RKO (cell line): ENCODE measurements at regions not wholly inside any gene's neighbourhood (a gene's known extent, or its start where the extent isn't known, plus 50 kb on each side); places are given as distances from the start of the nearest gene placed in this dataset.
A peak's percentile ranks its signal among the peaks of the same experiment; 100 is the strongest.
"Not testable (repeated sequence)": the region's sequence is repeated elsewhere in the genome, so short reads cannot be mapped to it uniquely, and the experiment has no call there.

ENCODE experiments used
- DNase-seq: peaks from one replicate; pipeline ENCODE4 v3.0.0-alpha.2; 2016; ENCODE audit warnings: low spot score

DNA sequence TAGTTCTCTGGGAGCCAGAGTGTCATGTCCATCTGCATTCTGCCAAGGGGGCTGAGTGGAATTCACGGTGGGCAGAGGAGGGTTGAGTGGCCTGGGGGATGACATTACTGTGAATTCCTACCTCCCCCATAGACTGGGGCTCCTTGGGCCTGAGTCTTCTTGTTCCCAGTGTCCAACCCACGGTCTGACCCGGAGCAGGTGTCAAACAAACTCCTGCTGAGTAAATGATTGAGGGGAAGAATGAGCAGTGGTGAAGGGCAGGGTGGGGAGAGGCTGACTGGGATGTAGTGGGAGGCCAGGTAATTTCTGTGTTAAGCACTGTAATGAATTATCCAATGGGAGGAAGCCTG, 597.6 kb downstream of the MATN1 start:
- no peak for DNase-seq

DNA sequence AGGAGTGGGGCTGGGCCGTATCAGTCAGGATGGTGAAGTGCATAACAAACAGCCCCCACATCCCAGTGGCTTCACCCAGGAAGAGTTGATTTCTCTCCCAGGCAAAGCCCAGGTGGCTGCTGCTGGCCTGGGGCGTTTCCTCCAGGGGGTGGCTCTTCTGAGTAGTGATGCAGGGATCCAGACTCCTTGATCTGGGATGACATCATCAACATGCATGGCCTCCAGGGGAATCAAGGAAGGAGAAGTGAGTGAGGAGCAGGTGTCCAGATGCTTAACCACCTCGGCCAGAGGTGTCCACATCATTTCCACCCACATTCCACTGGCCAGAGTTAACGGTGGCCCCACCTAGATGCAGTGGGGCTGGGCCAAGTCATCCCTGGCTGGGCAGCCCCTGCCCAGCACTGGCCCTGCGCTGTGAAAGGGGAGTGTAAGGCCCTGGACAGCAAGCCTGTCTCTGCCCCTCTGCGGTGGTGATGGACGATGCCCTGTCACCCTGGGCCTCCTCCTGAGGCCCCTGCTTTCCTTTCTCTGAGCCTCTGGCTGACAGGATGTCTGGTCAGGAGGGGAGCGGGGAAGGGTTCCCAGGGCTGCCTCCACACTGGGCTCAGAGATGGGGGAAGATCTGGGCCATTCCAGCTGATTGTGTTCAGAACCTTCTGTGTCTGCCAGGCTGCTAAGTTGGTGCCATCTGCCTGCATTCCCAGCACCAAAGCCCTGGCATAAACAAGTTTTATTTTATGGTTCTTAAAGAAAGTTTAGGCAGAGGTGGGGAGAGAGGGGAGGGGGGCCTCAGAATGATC, 598.2 kb downstream of the MATN1 start:
- DNase-seq = no peak

DNA sequence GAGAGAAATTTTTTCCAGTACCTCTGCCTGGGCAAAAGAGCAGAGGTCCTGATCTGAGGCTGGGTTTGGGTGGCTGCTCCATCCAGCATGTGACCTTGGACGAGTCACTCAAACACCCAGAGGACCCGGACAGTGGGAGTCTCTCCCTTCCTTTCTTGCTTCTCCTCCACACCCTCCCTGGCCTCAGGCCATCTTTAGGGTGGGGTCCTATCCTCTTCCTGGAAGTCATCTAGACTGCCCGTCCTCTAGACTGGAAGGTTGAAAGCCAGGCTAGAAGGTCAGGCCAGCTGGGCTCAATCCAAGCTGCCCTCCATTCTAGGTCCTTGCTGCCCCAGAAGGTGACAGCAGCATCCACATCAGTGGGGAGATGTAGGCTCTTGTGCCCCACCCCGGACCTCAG, 599.5 kb downstream of the MATN1 start:
- DNase-seq = no peak

DNA sequence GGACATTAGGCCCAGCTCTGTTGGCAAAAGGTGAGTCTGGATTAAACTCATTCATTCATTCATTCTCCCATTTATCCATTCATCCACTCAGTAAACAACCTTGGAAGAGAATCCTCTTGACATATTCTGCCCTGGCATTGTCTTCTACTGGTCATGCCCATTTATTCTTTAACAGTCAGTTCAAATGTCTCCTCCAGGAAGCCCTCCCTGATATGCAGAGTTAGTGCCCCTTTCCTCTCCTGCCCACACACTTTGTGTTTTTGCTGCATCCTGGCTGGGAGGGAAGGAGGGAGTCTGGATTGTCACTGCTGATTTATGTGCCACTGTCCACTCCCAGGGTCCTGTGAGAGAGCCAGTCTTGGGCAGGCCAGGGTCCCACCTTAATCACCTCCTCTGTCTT, 600.3 kb downstream of the MATN1 start:
- DNase-seq = no peak

DNA sequence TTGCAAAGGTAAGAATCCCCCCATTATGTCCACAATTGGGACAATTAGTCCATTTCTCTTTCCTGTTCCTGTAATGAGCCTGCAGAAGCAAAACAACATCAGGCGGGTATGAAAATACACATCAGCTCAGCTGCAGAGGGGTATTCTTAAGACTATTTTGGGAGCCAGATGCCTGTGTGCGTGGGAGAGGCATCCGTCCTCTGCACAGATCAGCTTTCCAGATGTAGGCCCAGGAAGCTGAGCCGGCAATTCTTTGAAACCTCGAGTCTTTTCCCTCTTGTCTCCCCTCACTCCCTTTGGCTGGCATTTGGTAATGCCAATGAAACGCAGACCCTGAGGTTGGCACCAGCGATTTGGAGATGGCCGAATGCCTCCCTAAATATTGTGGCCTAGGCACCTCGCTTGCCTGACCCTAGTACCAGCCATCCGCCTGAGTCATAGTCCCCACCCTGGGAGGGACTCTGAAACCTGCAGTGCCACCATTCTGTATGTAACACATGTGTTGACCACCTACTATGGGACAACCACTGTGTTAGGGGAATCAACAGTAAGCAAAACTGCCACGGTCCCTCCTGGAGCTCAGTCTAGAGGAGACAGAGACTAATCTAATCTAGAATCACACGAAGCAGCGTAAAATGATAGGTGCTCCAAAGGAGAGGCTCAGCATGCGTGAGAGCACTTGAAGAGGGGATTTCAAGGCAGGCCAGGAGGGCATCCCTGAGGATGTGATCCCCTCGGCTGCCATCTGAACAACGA, 603.0 kb downstream of the MATN1 start:
- DNase-seq = no peak

DNA sequence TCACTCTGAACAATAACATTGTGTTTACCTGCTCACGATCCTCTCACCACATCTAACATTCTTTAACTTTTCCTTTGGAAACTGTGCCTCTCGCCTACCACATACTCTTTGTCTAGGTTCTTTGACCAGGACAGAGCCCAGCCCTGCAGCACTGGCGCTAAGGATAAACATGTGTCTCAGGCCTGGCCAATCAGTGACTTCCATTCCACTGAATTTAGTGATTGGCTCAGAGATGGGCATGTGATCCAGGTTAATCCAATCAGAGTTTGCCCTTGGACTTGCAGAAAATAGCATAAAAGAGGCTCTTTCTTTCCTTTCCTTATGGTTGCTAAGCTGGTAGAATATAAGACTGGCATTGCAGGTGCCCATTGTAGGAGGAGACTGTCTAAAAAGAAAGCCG, 605.7 kb downstream of the MATN1 start:
- no peak for DNase-seq

DNA sequence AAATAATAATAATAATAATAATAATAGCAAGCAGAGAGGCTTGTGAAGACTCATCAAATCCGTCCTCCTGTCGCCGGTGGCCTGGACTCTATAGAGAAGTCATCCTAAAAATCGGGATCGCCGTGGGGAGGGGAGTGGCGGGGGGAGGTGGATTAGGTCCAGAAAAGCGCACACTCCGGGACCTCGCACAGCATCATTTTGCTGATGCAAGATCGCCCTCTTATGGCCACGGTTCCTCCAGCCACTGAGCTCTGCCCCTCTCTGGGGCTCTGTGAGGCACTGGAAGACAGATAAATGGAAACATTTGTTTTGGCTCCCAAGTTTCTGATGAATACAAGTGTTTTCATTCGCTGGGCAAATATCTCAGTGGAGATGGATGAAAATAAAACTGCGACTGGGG, 612.0 kb downstream of the MATN1 start:
- peak; percentile 41 for DNase-seq

DNA sequence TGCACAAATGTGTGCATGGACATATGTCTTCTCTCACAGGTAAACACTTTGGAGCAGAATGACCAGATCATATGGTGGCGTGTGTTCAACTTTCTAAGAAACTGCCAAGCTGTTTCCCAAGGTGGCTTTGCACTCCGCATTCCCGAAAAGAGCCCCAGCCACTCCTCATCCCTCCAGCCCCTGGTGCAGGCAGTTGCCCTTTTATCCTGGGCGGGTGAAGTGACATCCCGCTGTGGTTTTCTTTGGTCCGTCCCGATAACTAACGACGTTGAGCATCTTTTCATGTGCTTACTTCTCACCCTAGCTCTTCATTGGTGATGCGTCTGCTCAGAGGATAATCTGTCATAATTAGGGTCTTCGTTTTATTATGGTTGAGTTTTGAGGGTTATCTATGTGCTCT, 612.5 kb downstream of the MATN1 start:
- no peak for DNase-seq

DNA sequence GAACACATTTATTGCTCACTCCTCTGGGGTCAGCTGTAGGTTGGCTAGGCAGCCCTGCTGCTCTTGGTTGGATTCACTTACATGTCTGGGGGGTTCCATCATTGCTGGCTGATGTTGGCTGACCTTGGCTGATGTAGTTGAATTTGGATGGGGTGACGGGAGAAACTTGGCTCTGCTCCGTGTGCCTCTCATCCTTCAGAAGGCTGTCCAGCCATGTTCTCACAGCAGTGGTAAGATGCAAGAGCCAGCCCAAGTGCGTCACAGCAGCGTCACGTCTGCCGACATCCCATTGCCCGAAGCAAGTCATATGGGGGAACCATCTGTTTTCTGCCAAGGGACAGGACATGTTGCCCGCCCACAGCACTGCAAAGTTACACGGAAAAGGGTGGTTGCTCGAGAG, 613.5 kb downstream of the MATN1 start:
- no peak for DNase-seq

DNA sequence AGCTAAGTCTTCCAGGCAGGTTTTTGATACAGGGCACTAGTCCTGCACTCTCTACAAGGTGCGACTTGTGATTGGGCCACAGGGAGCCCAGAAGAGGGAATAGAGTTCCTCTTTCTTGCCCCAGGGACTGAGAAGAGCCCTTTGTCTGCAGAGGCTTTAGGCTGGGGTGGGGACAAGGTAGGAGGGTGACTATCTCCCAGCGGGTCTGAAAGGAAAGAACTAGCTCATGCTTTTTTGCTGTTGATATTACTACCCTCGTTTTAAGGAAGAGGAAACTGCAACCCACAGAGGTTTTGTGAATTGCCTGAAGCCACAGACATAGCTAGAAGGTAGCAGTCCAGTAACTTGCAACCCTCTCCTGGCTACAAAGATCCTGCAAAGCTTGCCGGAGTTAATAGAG, 615.2 kb downstream of the MATN1 start:
- no peak for DNase-seq

DNA sequence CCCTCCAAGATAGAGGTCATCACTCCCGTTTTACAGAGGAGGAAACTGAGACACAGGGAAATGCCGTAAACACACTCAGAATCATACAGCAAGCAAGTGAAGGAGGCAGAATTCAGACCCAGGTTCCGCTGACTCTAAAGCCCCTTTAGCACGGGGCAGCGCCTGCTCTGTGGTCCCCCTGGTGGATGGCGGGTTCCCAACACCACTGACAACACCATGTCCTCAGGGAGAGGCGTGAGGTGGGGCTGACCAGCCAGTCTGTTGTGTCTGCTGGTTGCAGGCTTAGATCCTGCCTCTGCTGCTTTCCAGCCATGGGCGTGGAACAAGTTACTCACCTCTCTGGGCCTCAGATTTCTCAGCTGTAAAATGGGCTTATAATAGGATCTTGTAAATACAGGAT, 617.3 kb downstream of the MATN1 start:
- peak; percentile 36 for DNase-seq

DNA sequence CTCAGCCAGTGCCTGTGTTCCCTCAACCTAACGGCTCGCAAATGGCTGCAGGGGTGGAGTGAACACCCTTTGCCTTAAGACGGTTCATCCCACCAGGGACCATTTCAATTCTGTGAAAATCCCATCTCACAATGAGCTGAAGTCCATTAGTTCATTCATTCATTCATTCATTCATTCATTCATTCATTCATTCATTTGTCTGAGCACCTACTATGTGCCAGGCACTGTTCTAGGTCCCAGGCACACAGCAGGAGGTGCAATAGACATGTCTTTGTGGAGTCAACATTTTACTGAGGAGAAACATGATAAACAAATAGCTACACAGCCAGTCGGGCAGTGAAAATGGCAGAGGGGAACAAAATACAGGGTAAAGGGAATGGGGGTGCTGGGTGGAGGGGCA, 618.8 kb downstream of the MATN1 start:
- DNase-seq = no peak

DNA sequence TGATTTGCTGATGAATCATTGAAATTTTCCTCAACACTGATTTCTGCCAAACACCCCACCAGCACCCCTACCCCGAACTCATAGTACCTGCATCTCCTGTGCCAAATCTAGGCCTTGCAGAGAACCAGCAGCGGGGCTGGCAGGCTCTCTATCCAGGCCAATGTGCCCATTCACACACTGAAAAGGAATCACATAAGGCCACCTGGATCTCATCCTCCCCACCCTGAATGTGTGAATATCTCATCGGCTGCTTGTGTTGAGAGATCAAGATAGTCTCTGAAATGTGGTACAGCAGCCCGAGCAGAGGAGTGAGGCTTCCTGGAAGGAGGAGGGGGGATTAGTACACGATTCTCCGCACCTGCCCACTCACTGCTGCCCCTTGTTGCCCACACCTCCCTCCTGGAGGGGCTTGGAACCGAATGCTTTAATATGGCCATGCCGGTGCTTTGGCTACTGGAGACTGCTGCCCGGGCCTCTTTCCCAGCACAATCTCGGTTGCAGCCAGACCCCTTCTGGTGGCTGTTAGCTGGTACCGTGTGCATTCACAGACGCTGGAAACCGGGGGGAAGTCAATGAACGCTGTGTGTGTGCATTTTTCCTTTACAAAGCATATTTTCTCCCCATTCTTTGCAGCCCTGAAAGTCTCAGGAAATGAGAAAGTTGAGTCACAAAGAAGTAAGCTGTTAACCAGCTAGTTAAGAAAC, 619.5 kb downstream of the MATN1 start:
- no peak for DNase-seq

DNA sequence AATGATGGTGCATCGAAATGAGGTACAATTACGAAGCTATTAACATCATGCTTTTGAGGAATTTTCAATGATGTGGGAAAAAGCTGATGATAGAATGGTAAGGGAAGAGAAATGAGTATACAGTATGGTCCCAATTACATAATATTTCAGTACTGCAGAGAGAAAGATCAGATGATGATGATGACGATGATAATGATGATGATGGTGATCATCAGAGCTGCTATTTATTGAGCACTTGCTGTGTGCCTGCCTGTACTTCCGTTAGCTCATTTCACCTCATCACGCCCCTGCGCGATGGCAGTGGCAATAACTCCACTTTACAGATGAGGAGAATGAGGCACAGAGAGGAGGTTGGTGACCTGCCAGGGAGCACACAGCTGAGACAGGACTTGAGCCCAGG, 620.8 kb downstream of the MATN1 start:
- no peak for DNase-seq

DNA sequence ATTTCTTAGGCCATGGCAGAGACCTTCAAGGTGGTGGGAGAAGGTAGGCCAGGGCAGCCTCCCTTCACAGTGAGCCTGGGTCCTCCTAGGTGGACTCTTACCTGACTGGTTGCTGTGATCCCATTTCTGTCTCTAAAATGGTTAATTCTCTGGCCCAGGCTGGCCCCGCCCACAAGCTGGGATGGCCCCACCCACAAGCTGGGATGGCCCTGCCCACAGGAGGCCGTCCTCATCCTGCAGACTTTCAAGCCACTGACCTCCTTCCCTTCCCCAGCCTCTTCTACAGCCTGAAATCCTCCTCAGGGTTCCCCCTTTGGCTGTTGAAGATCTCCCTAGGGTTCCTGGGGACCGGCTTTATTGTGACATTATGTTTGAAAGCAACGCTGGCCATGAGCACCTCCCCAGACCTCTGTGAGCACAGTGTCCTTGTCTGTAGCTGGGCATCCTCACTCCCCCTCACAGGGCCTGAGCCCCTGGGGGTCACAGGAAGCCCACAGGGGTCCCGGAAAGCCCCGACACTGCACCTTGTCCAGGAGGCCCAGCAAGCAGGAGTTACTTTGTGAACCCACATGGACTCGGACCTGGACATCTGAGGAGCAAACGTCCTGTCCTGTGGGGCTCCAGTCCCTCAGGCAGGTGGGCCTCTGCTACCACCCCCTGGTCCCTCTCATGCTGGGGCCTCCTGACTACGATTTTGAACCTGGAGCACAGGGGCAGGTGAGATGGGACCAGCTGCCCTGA, 621.7 kb downstream of the MATN1 start:
- no peak for DNase-seq

DNA sequence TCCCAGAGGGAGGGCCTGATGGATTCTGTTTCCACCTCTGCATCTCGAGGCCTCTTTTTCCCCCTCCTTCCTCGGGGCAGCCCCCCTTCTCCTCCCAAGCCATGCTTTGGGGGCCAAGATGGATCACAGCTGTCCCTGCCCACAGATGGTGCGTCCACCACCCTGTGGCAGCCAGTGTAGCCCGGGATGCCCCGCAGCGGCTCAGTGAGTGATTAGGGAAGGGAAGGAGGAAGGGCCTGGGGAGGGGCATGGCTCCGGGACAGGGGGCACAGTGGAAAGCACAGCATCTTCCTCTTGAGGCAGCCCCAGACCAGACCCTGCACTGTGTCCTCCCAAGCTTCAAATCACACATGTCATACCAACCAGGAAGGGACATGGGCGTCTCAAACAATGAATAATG, 622.4 kb downstream of the MATN1 start:
- DNase-seq = no peak

DNA sequence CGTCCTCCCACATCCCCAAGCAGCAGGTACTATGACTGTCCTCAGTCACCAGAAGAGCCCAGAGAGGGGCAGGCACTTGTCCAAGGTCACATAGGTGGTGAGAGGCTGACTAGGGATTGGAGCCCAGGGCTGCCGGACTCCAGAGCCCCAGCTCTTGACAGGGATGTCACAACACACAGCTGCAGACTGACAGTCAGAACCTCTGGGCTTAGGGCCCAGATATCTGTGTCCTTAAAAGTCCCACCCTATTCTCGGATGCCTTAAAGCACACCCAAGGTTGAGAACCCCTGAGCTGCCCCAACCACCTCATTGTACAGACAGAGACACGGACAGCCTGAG, 622.9 kb downstream of the MATN1 start:
- no peak for DNase-seq

DNA sequence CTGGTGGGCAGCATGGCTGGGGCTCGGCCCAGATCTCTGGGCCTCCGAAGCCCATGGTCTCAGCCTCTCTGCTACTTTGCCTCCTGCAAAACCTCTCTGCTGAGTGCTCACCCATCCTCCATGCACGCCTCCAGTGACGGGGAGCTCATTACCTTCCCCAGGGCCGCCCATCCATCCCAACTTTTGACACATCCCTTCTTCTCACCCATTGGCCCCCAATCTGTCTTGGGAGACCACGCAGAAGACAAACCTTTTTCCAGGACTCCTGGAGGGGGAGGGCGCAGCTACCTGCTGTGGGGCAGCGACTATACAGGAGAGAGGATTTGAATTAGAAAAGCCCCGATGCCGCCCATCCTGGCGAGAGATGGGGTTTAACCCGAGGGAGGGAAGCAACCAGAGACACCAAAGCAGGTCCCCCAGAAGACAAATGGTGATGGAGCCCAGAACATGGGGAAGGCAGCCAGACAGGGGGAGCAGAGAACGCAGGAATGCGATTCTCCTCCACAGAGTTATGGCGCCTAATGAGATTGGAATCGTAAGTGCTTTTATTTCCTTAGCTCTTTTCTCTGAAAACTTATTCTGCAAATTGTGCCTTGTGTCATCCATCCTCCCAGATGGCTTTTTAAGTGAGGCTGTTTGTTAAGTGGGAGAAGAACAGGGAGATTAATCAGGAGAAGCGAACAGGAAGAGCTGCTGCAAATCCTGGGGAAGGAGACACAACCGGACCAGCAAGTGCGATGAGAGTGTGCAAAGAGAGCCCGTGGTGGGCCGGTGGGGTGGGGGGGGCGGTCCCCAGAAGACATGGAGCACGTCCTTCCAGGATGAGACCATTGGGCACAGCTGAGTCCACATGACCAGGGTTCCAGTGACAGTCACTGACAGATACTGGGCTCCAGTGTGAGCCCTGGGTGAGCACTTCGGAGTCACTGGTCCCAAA, 623.5 kb downstream of the MATN1 start:
- DNase-seq = no peak

DNA sequence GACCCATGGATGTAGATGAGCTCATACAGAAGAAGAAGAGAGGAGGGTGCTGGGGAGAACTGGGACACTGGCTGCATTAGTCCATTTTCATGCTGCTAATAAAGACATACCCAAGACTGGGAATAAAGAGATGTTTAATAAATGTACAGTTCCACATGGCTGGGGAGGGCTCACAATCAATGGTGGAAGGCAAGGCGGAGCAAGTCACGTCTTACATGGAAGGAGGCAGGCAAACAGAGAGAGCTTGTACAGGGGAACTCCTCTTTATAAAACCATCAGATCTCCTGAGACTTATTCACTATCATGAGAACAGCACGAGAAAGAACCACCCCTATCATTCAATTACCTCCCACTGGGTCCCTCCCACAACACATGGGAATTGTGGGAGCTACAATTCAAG, 625.5 kb downstream of the MATN1 start:
- DNase-seq = not testable (repeated sequence)

DNA sequence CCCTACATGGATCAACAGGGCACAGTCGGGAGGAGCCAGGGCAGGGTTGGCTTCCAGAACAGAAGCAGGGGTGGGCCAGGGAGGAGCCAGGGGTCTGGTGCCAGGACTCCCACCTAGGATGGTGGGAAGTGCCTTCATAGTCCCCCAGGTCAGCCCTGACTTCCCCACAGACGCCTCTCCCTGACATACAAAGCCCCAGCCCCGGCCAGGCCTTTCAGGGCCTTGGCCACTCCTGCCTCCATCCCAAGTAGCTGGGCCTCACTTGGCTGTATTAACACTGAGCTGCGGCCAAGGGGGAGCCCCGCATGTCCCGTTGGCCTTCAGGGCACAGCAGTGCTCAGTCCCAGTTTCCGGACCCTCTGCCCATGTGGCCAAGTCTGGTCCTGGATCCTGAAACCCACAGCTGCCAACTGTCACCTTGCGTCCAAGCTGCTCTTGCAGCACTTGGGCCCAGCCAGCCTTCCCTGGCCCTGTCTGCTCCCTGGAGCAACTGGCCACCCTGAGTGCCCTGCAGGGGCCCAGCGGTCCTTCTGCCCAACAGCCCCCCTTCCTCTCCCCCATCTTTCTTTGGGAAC, 627.8 kb downstream of the MATN1 start:
- no peak for DNase-seq

DNA sequence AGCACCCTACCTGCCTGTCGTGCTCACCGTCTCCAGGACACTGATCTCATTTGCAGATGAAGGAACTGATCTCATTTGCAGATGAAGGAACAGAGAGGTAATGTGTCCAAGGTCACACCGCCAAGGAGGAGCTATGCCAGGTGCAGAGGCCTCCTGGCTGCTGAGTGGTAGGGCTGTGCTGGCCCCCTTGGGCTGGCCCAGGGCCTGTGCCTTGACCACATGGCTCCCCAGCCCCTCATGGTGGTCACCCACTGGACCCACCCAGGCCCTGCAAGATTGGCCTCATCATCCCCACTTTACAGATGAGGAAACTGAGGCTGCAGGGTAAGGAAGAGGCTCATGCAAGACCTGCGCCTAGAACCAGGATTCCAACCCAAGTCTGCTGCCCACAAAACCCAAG, 628.3 kb downstream of the MATN1 start:
- DNase-seq = no peak
